ENCODE measurements at regions not wholly inside any gene's neighbourhood (a gene's known extent, or its start where the extent isn't known, plus 50 kb on each side); places are given as distances from the start of the nearest gene placed in this dataset.

- Histone ChIP-seq H3K27ac (no peak overlapping the region), H3K4me3 (no peak overlapping the region)
- TF ChIP-seq CTCF (IDR thresholded peaks at IDR 0.05), result no peak
- DNase-seq (ENCODE audit: low spot score), result no peak
Observed at GRCh38 chr20:39784693-39785092, 822.5 kb downstream of the DHX35 start.

- Histone ChIP-seq H3K4me3 (no peak overlapping the region), H3K27ac (no peak overlapping the region)
- no peak for TF ChIP-seq CTCF (IDR thresholded peaks at IDR 0.05)
- no peak for DNase-seq (ENCODE audit: low spot score)
Observed at GRCh38 chr20:39778847-39779604, 816.9 kb downstream of the DHX35 start.

- DNase-seq (ENCODE audit: low spot score), result no peak
- H3K27ac ChIP-seq, result no peak overlapping the region
- no peak overlapping the region for H3K4me3 ChIP-seq
- TF ChIP-seq CTCF (IDR thresholded peaks at IDR 0.05), result no peak
Observed at GRCh38 chr20:39778431-39778830, 816.3 kb downstream of the DHX35 start.

GRCh38 chr20:39777610-39778009 lies 815.5 kb downstream of the DHX35 start:
- DNase-seq (ENCODE audit: low spot score), result no peak
- no peak for TF ChIP-seq CTCF (IDR thresholded peaks at IDR 0.05)
- Histone ChIP-seq H3K27ac (no peak overlapping the region), H3K4me3 (no peak overlapping the region)

GRCh38 chr20:39775110-39775509 lies 813.0 kb downstream of the DHX35 start:
- Histone ChIP-seq H3K4me3 (no peak overlapping the region), H3K27ac (no peak overlapping the region)
- DNase-seq (ENCODE audit: low spot score), result no peak
- TF ChIP-seq CTCF (IDR thresholded peaks at IDR 0.05), result no peak

GRCh38 chr20:39773380-39774000 lies 811.3 kb downstream of the DHX35 start:
- TF ChIP-seq CTCF (IDR thresholded peaks at IDR 0.05), result no peak
- DNase-seq (ENCODE audit: low spot score), result no peak
- no peak overlapping the region for H3K4me3 ChIP-seq
- H3K27ac ChIP-seq, result no peak overlapping the region

- Histone ChIP-seq H3K27ac (no peak overlapping the region), H3K4me3 (no peak overlapping the region)
- no peak for TF ChIP-seq CTCF (IDR thresholded peaks at IDR 0.05)
- no peak for DNase-seq (ENCODE audit: low spot score)
Observed at GRCh38 chr20:39767352-39767751, 805.2 kb downstream of the DHX35 start.

Measured in coronary artery (tissue), 2 donors.